Upper lobe of left lung (tissue), 4 donors: ENCODE measurements at regions not wholly inside any gene's neighbourhood (a gene's known extent, or its start where the extent isn't known, plus 50 kb on each side); places are given as distances from the start of the nearest gene placed in this dataset.

Experiments used
- EP300 ChIP-seq, 4 donors: sonication (generic); formaldehyde crosslinking; IDR thresholded peaks; one replicate each; pipeline ENCODE4 v1.5.1; 2017; ENCODE audit warnings: antibody characterized with exemption in 4 of 4, control low read depth in 2 of 4
- POLR2A ChIP-seq, 4 donors: fragments of 450-650 bp; IDR thresholded peaks; one replicate each; pipeline ENCODE4 v1.5.1; 2016 to 2017; ENCODE audit warnings: antibody characterized with exemption in 4 of 4, mild to moderate bottlenecking in 2 of 4
- POLR2AphosphoS5 ChIP-seq, 2 donors: sonication (generic); formaldehyde crosslinking; IDR thresholded peaks; one replicate each; pipeline ENCODE4 v1.5.1; 2017; ENCODE audit warnings: antibody characterized with exemption in 2 of 2
- TF ChIP-seq, protein P1 (sequence below), 6 experiments: fragments of 450-650 bp in 4 of 6; fragments of 200-600 bp in 2 of 6; sonication (generic) in 2 of 6; IDR thresholded peaks; one replicate each; pipeline ENCODE4 v1.5.1; 2016 to 2019; ENCODE audit warnings: antibody characterized with exemption in 6 of 6

DNA sequence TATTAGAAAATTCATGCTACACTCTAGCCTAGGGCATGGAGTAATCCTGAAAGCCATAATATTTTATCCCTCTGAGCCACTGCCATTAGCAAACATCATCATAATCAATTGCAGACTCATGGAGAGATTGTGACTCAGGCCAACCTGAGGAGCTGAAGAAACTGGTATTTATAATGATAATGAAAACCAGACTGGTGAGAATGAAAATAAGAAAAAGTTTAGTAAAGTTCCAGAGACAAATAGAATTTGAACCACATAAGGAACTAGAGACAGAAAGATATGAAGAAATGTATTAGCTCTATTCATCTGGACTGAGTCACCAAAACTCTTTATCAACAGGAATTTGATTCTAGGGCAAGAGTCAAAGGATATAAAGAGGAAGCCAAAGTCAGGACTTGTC lies 158.7 kb downstream of the DRD1 start:
- TF ChIP-seq, protein P1, sequence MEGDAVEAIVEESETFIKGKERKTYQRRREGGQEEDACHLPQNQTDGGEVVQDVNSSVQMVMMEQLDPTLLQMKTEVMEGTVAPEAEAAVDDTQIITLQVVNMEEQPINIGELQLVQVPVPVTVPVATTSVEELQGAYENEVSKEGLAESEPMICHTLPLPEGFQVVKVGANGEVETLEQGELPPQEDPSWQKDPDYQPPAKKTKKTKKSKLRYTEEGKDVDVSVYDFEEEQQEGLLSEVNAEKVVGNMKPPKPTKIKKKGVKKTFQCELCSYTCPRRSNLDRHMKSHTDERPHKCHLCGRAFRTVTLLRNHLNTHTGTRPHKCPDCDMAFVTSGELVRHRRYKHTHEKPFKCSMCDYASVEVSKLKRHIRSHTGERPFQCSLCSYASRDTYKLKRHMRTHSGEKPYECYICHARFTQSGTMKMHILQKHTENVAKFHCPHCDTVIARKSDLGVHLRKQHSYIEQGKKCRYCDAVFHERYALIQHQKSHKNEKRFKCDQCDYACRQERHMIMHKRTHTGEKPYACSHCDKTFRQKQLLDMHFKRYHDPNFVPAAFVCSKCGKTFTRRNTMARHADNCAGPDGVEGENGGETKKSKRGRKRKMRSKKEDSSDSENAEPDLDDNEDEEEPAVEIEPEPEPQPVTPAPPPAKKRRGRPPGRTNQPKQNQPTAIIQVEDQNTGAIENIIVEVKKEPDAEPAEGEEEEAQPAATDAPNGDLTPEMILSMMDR (IDR thresholded peaks at IDR 0.05): no peak
- TF ChIP-seq EP300 (IDR thresholded peaks at IDR 0.05) (no peak), POLR2AphosphoS5 (IDR thresholded peaks at IDR 0.05) (no peak), POLR2A (IDR thresholded peaks at IDR 0.05) (no peak)
